K562 (cell line): ENCODE measurements at regions not wholly inside any gene's neighbourhood (a gene's known extent, or its start where the extent isn't known, plus 50 kb on each side); places are given as distances from the start of the nearest gene placed in this dataset.

Experiments
- TF ChIP-seq, protein P1 (sequence below): fragments of 450-650 bp; IDR thresholded peaks from 2 replicates; pipeline ENCODE4 v1.6.1; 2016; ENCODE audit warnings: mild to moderate bottlenecking, moderate library complexity
- TF ChIP-seq, protein P2 (sequence below): conservative IDR thresholded peaks from 2 replicates; pipeline ENCODE4 v1.6.1; 2011; ENCODE audit warnings: low read depth, mild to moderate bottlenecking, low read length; ENCODE audit not compliant: control insufficient read depth

DNA sequence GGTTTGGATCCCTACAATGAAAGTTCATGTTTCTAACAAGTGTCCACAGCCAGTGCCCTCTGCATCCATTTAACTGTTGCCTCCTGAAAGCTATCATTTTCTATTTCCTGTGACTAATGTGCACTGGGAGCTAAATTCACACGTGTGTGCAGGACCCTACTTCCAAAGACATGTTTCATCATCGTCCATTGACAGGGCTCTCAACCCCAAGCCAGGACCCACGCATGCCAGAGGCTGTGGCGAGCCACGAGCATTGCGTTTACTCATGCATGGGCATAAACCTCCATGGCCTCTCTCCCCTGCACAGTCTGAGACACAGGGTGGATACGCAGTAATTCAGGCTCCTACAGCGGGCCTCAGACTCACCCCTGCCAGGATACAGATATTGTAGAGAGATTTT lies 153.2 kb downstream of the MAFB start (continued):
- TF ChIP-seq, protein P1, sequence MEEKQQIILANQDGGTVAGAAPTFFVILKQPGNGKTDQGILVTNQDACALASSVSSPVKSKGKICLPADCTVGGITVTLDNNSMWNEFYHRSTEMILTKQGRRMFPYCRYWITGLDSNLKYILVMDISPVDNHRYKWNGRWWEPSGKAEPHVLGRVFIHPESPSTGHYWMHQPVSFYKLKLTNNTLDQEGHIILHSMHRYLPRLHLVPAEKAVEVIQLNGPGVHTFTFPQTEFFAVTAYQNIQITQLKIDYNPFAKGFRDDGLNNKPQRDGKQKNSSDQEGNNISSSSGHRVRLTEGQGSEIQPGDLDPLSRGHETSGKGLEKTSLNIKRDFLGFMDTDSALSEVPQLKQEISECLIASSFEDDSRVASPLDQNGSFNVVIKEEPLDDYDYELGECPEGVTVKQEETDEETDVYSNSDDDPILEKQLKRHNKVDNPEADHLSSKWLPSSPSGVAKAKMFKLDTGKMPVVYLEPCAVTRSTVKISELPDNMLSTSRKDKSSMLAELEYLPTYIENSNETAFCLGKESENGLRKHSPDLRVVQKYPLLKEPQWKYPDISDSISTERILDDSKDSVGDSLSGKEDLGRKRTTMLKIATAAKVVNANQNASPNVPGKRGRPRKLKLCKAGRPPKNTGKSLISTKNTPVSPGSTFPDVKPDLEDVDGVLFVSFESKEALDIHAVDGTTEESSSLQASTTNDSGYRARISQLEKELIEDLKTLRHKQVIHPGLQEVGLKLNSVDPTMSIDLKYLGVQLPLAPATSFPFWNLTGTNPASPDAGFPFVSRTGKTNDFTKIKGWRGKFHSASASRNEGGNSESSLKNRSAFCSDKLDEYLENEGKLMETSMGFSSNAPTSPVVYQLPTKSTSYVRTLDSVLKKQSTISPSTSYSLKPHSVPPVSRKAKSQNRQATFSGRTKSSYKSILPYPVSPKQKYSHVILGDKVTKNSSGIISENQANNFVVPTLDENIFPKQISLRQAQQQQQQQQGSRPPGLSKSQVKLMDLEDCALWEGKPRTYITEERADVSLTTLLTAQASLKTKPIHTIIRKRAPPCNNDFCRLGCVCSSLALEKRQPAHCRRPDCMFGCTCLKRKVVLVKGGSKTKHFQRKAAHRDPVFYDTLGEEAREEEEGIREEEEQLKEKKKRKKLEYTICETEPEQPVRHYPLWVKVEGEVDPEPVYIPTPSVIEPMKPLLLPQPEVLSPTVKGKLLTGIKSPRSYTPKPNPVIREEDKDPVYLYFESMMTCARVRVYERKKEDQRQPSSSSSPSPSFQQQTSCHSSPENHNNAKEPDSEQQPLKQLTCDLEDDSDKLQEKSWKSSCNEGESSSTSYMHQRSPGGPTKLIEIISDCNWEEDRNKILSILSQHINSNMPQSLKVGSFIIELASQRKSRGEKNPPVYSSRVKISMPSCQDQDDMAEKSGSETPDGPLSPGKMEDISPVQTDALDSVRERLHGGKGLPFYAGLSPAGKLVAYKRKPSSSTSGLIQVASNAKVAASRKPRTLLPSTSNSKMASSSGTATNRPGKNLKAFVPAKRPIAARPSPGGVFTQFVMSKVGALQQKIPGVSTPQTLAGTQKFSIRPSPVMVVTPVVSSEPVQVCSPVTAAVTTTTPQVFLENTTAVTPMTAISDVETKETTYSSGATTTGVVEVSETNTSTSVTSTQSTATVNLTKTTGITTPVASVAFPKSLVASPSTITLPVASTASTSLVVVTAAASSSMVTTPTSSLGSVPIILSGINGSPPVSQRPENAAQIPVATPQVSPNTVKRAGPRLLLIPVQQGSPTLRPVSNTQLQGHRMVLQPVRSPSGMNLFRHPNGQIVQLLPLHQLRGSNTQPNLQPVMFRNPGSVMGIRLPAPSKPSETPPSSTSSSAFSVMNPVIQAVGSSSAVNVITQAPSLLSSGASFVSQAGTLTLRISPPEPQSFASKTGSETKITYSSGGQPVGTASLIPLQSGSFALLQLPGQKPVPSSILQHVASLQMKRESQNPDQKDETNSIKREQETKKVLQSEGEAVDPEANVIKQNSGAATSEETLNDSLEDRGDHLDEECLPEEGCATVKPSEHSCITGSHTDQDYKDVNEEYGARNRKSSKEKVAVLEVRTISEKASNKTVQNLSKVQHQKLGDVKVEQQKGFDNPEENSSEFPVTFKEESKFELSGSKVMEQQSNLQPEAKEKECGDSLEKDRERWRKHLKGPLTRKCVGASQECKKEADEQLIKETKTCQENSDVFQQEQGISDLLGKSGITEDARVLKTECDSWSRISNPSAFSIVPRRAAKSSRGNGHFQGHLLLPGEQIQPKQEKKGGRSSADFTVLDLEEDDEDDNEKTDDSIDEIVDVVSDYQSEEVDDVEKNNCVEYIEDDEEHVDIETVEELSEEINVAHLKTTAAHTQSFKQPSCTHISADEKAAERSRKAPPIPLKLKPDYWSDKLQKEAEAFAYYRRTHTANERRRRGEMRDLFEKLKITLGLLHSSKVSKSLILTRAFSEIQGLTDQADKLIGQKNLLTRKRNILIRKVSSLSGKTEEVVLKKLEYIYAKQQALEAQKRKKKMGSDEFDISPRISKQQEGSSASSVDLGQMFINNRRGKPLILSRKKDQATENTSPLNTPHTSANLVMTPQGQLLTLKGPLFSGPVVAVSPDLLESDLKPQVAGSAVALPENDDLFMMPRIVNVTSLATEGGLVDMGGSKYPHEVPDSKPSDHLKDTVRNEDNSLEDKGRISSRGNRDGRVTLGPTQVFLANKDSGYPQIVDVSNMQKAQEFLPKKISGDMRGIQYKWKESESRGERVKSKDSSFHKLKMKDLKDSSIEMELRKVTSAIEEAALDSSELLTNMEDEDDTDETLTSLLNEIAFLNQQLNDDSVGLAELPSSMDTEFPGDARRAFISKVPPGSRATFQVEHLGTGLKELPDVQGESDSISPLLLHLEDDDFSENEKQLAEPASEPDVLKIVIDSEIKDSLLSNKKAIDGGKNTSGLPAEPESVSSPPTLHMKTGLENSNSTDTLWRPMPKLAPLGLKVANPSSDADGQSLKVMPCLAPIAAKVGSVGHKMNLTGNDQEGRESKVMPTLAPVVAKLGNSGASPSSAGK, result no peak
- TF ChIP-seq, protein P2, sequence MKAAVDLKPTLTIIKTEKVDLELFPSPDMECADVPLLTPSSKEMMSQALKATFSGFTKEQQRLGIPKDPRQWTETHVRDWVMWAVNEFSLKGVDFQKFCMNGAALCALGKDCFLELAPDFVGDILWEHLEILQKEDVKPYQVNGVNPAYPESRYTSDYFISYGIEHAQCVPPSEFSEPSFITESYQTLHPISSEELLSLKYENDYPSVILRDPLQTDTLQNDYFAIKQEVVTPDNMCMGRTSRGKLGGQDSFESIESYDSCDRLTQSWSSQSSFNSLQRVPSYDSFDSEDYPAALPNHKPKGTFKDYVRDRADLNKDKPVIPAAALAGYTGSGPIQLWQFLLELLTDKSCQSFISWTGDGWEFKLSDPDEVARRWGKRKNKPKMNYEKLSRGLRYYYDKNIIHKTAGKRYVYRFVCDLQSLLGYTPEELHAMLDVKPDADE, result no peak
